GM12878 (cell line): ENCODE measurements at regions not wholly inside any gene's neighbourhood (a gene's known extent, or its start where the extent isn't known, plus 50 kb on each side); places are given as distances from the start of the nearest gene placed in this dataset.

Source experiments
- ATAC-seq: fragments of 200-7000 bp; cut with Tn5 transposase; 3 replicates; pipeline ENCODE4 v1.9.1; 2020; ENCODE audit warnings: mild to moderate bottlenecking, moderate library complexity
- BruUV-seq: library from RNA; stranded (reverse); fragments of 400-500 nt; replicated peaks from 2 replicates; lab custom pipeline; 2021; lab: Mats Ljungman, UMichigan
- CTCF ChIA-PET: fragments of 300-600 bp; sonication (Branson Sonifier 250); formaldehyde crosslinking; extraction: SDS; loops from one replicate; lab custom pipeline; 2021; ENCODE audit warnings: inconsistent platforms; lab: Yijun Ruan, JAX
- POLR2A ChIA-PET: fragments of 350-600 bp; formaldehyde crosslinking; extraction: SDS; loops from one replicate; lab custom pipeline; 2021; ENCODE audit warnings: inconsistent platforms; lab: Charles Lee
- RAD21 ChIA-PET: fragments of 300-600 bp; sonication (Branson Sonifier 250); formaldehyde crosslinking; loops from one replicate; lab custom pipeline; 2023; ENCODE audit warnings: antibody characterized with exemption; ENCODE audit not compliant: unreplicated experiment; lab: Charles Lee
- SMC1A ChIA-PET: fragments of 300-600 bp; sonication (Branson Sonifier 250); formaldehyde crosslinking; loops from one replicate; lab custom pipeline; 2023; ENCODE audit not compliant: unreplicated experiment, uncharacterized antibody; lab: Charles Lee
- DNase-seq: peaks from one replicate; pipeline ENCODE4 v3.0.0-alpha.2; 2011; ENCODE audit warnings: low read depth, low spot score
- FAIRE-seq: peaks from 3 replicates; lab custom pipeline; 2011; peaks lifted over from hg19 to GRCh38; lab: Jason Lieb, UNC
- H2AFZ ChIP-seq: 2 replicates; pipeline ENCODE4 v1.6.0; 2011; ENCODE audit warnings: low read depth, low read length, control low read depth; ENCODE audit not compliant: control insufficient read depth
- H3K27ac ChIP-seq: 2 replicates; pipeline ENCODE4 v1.5.1; 2011; ENCODE audit warnings: control low read depth; ENCODE audit not compliant: control insufficient read depth, insufficient read depth
- H3K27me3 ChIP-seq, 2 experiments: replicated peaks in 1 of 2; 2 replicates each; pipeline versions ENCODE4 v1.6.0 to v1.6.1; 2011; ENCODE audit warnings: low read length in 1 of 2; ENCODE audit not compliant: control insufficient read depth in 2 of 2, insufficient read depth in 2 of 2
- H3K36me3 ChIP-seq, 2 experiments: 2 replicates each; pipeline ENCODE4 v1.5.1; 2011; ENCODE audit warnings: low read length in 1 of 2; ENCODE audit not compliant: control insufficient read depth in 2 of 2, insufficient read depth in 2 of 2
- H3K4me1 ChIP-seq: 2 replicates; pipeline ENCODE4 v1.6.1; 2011; ENCODE audit warnings: mild to moderate bottlenecking, low read length, moderate library complexity, mixed read lengths; ENCODE audit not compliant: control insufficient read depth, insufficient read depth
- H3K4me2 ChIP-seq: 2 replicates; pipeline ENCODE4 v1.6.0; 2011; ENCODE audit warnings: control low read depth; ENCODE audit not compliant: control insufficient read depth, insufficient read depth
- H3K4me3 ChIP-seq: fragments of 200-600 bp; sonication (generic); 2 replicates; pipeline ENCODE4 v1.5.1; 2016
- H3K79me2 ChIP-seq: 2 replicates; pipeline ENCODE4 v1.6.0; 2011; ENCODE audit warnings: low read length; ENCODE audit not compliant: control insufficient read depth, insufficient read depth
- H3K9ac ChIP-seq: 2 replicates; pipeline ENCODE4 v1.8.0; 2011; ENCODE audit warnings: low read length, control low read depth, mixed read lengths; ENCODE audit not compliant: control insufficient read depth, insufficient read depth
- H3K9me3 ChIP-seq: replicated peaks from 3 replicates; pipeline ENCODE4 v1.5.1; 2011; ENCODE audit warnings: mild to moderate bottlenecking, low read length; ENCODE audit not compliant: control insufficient read depth, insufficient read depth
- H4K20me1 ChIP-seq: 2 replicates; pipeline ENCODE4 v1.6.0; 2011; ENCODE audit not compliant: control insufficient read depth, insufficient read depth
- CTCF ChIP-seq, 3 experiments: IDR thresholded peaks in 2 of 3; conservative IDR thresholded peaks in 1 of 3; 2 replicates each; pipeline ENCODE4 v1.5.1; 2011; ENCODE audit warnings: low read depth in 3 of 3, low read length in 3 of 3, mild to moderate bottlenecking in 3 of 3, control low read depth in 2 of 3, moderate library complexity in 2 of 3, inconsistent platforms in 1 of 3, mixed read lengths in 1 of 3; ENCODE audit not compliant: control insufficient read depth in 2 of 3, insufficient read depth in 1 of 3; ENCODE audit errors: extremely low read depth in 1 of 3
- KAT2A ChIP-seq: conservative IDR thresholded peaks from 2 replicates; pipeline ENCODE4 v1.6.1; 2011; ENCODE audit warnings: low read depth, low read length; ENCODE audit not compliant: control insufficient read depth
- KLF5 ChIP-seq: fragments of 450-650 bp; IDR thresholded peaks from 2 replicates; pipeline ENCODE4 v1.6.1; 2014; ENCODE audit warnings: mild to moderate bottlenecking; ENCODE audit not compliant: partially characterized antibody
- MEF2B ChIP-seq: fragments of 450-650 bp; IDR thresholded peaks from 2 replicates; pipeline ENCODE4 v1.6.1; 2018; ENCODE audit warnings: mild to moderate bottlenecking, moderate library complexity; ENCODE audit not compliant: partially characterized antibody, poor library complexity, severe bottlenecking
- STAT1 ChIP-seq: fragments of 450-650 bp; conservative IDR thresholded peaks from 2 replicates; pipeline ENCODE4 v1.6.1; 2014; ENCODE audit warnings: antibody characterized with exemption, mild to moderate bottlenecking
- SUZ12 ChIP-seq: fragments of 200-600 bp; sonication (generic); IDR thresholded peaks from one replicate; pipeline ENCODE4 v1.6.1; 2018; ENCODE audit warnings: antibody characterized with exemption, mild to moderate bottlenecking; ENCODE audit not compliant: unreplicated experiment
- ZNF24 ChIP-seq: fragments of 450-650 bp; IDR thresholded peaks from 2 replicates; pipeline ENCODE4 v1.6.1; 2017; ENCODE audit warnings: antibody characterized with exemption, mild to moderate bottlenecking
- WGBS: methylation state at CpG from one replicate; pipeline ENCODE4 v1.1.6; 2016; ENCODE audit warnings: low lambda C conversion rate; ENCODE audit not compliant: insufficient replicate concordance, insufficient coverage; ENCODE audit errors: missing lambda C conversion rate; 5-methylcytosine and 5-hydroxymethylcytosine counted together
- in situ Hi-C: fragments of 300-500 bp; cut with MboI; formaldehyde crosslinking; loops from 9 replicates; pipeline ENCODE4 v1.14.3; 2018; ENCODE audit warnings: mixed read lengths
- intact Hi-C: fragments of 100-400 bp; cut with micrococcal nuclease; formaldehyde crosslinking; loops from one replicate; pipeline ENCODE4 v1.14.2; 2022; ENCODE audit not compliant: unreplicated experiment
- TF ChIP-seq, protein P1 (sequence below): fragments of 450-650 bp; IDR thresholded peaks from 2 replicates; pipeline ENCODE4 v1.6.1; 2018; ENCODE audit warnings: borderline replicate concordance, mild to moderate bottlenecking; ENCODE audit not compliant: partially characterized antibody

GRCh38 chr6:26179675-26180074, 92.4 kb downstream of the HFE start (continued):
- no peak for TF ChIP-seq CTCF (IDR thresholded peaks at IDR 0.05 in 2 of 3, conservative IDR thresholded peaks at IDR 0.05 in 1 of 3; ENCODE audit: control insufficient read depth in 2 of 3, extremely low read depth in 1 of 3, insufficient read depth in 1 of 3, low read depth in 3 of 3, low read length in 3 of 3)
- TF ChIP-seq, protein P1, sequence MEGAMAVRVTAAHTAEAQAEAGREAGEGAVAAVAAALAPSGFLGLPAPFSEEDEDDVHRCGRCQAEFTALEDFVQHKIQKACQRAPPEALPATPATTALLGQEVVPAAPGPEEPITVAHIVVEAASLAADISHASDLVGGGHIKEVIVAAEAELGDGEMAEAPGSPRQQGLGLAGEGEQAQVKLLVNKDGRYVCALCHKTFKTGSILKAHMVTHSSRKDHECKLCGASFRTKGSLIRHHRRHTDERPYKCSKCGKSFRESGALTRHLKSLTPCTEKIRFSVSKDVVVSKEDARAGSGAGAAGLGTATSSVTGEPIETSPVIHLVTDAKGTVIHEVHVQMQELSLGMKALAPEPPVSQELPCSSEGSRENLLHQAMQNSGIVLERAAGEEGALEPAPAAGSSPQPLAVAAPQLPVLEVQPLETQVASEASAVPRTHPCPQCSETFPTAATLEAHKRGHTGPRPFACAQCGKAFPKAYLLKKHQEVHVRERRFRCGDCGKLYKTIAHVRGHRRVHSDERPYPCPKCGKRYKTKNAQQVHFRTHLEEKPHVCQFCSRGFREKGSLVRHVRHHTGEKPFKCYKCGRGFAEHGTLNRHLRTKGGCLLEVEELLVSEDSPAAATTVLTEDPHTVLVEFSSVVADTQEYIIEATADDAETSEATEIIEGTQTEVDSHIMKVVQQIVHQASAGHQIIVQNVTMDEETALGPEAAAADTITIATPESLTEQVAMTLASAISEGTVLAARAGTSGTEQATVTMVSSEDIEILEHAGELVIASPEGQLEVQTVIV, result no peak
- no peak for TF ChIP-seq KAT2A
- no peak for TF ChIP-seq STAT1
- TF ChIP-seq SUZ12, result no peak
- TF ChIP-seq MEF2B, result no peak

- ChIA-PET POLR2A (no interaction called here), CTCF (no interaction called here), SMC1A (interaction anchor here (1.0 kb wide), 1 partner anchor 17 kb away, joined by 3 read pairs; no protein-coding TSS in a partner anchor), RAD21 (interaction anchor here (0.5 kb wide), 1 partner anchor 9 kb away, joined by 5 read pairs; a partner anchor contains a TSS)
- FAIRE-seq (no peak), DNase-seq (no peak), ATAC-seq (no peak)
- no peak overlapping the region for H3K4me3 ChIP-seq
- no peak overlapping the region for H2AFZ ChIP-seq
- H3K79me2 ChIP-seq, result peaks cover 1% of the 10 kb centered on the region
- H3K9me3 ChIP-seq, result no peaks in the 10 kb centered on the region; the same call in 1 of the 3 replicates
- peaks cover 23% of the 10 kb centered on the region for H3K4me1 ChIP-seq
- H3K36me3 ChIP-seq, result no peaks in the 10 kb centered on the region
- TF ChIP-seq ZNF24, result no peak
- no peak for TF ChIP-seq KLF5
- intact Hi-C loops (no loop called here), in situ Hi-C loops (no loop called here)
- no peak overlapping the region for H3K27ac ChIP-seq
- H3K4me2 ChIP-seq, result no peak overlapping the region
- no peak overlapping the region for H3K9ac ChIP-seq
- BruUV-seq, result no TSS peak
- 87% methylated on average over 7 of the region's 7 CpGs for WGBS
- no peaks in the 10 kb centered on the region for H3K27me3 ChIP-seq
- no peaks in the 10 kb centered on the region for H4K20me1 ChIP-seq
Observed at GRCh38 chr6:26180346-26180745, 93.1 kb downstream of the HFE start.
